GM12878 (cell line): ENCODE measurements at regions not wholly inside any gene's neighbourhood (a gene's known extent, or its start where the extent isn't known, plus 50 kb on each side); places are given as distances from the start of the nearest gene placed in this dataset.

Source experiments
- ATAC-seq: fragments of 200-7000 bp; cut with Tn5 transposase; 3 replicates; pipeline ENCODE4 v1.9.1; 2020; ENCODE audit warnings: mild to moderate bottlenecking, moderate library complexity
- BruUV-seq: library from RNA; stranded (reverse); fragments of 400-500 nt; replicated peaks from 2 replicates; lab custom pipeline; 2021; lab: Mats Ljungman, UMichigan
- CTCF ChIA-PET: fragments of 300-600 bp; sonication (Branson Sonifier 250); formaldehyde crosslinking; extraction: SDS; loops from one replicate; lab custom pipeline; 2021; ENCODE audit warnings: inconsistent platforms; lab: Yijun Ruan, JAX
- POLR2A ChIA-PET: fragments of 350-600 bp; formaldehyde crosslinking; extraction: SDS; loops from one replicate; lab custom pipeline; 2021; ENCODE audit warnings: inconsistent platforms; lab: Charles Lee
- RAD21 ChIA-PET: fragments of 300-600 bp; sonication (Branson Sonifier 250); formaldehyde crosslinking; loops from one replicate; lab custom pipeline; 2023; ENCODE audit warnings: antibody characterized with exemption; ENCODE audit not compliant: unreplicated experiment; lab: Charles Lee
- SMC1A ChIA-PET: fragments of 300-600 bp; sonication (Branson Sonifier 250); formaldehyde crosslinking; loops from one replicate; lab custom pipeline; 2023; ENCODE audit not compliant: unreplicated experiment, uncharacterized antibody; lab: Charles Lee
- DNase-seq: peaks from one replicate; pipeline ENCODE4 v3.0.0-alpha.2; 2011; ENCODE audit warnings: low read depth, low spot score
- FAIRE-seq: peaks from 3 replicates; lab custom pipeline; 2011; peaks lifted over from hg19 to GRCh38; lab: Jason Lieb, UNC
- H2AFZ ChIP-seq: 2 replicates; pipeline ENCODE4 v1.6.0; 2011; ENCODE audit warnings: low read depth, low read length, control low read depth; ENCODE audit not compliant: control insufficient read depth
- H3K27ac ChIP-seq: 2 replicates; pipeline ENCODE4 v1.5.1; 2011; ENCODE audit warnings: control low read depth; ENCODE audit not compliant: control insufficient read depth, insufficient read depth
- H3K27me3 ChIP-seq, 2 experiments: replicated peaks in 1 of 2; 2 replicates each; pipeline versions ENCODE4 v1.6.0 to v1.6.1; 2011; ENCODE audit warnings: low read length in 1 of 2; ENCODE audit not compliant: control insufficient read depth in 2 of 2, insufficient read depth in 2 of 2
- H3K36me3 ChIP-seq, 2 experiments: 2 replicates each; pipeline ENCODE4 v1.5.1; 2011; ENCODE audit warnings: low read length in 1 of 2; ENCODE audit not compliant: control insufficient read depth in 2 of 2, insufficient read depth in 2 of 2
- H3K4me1 ChIP-seq: 2 replicates; pipeline ENCODE4 v1.6.1; 2011; ENCODE audit warnings: mild to moderate bottlenecking, low read length, moderate library complexity, mixed read lengths; ENCODE audit not compliant: control insufficient read depth, insufficient read depth
- H3K4me2 ChIP-seq: 2 replicates; pipeline ENCODE4 v1.6.0; 2011; ENCODE audit warnings: control low read depth; ENCODE audit not compliant: control insufficient read depth, insufficient read depth
- H3K4me3 ChIP-seq: fragments of 200-600 bp; sonication (generic); 2 replicates; pipeline ENCODE4 v1.5.1; 2016
- H3K79me2 ChIP-seq: 2 replicates; pipeline ENCODE4 v1.6.0; 2011; ENCODE audit warnings: low read length; ENCODE audit not compliant: control insufficient read depth, insufficient read depth
- H3K9ac ChIP-seq: 2 replicates; pipeline ENCODE4 v1.8.0; 2011; ENCODE audit warnings: low read length, control low read depth, mixed read lengths; ENCODE audit not compliant: control insufficient read depth, insufficient read depth
- H3K9me3 ChIP-seq: replicated peaks from 3 replicates; pipeline ENCODE4 v1.5.1; 2011; ENCODE audit warnings: mild to moderate bottlenecking, low read length; ENCODE audit not compliant: control insufficient read depth, insufficient read depth
- H4K20me1 ChIP-seq: 2 replicates; pipeline ENCODE4 v1.6.0; 2011; ENCODE audit not compliant: control insufficient read depth, insufficient read depth
- EP300 ChIP-seq, 2 experiments: fragments of 150-350 bp in 1 of 2; IDR thresholded peaks; 2 replicates each; pipeline ENCODE4 v1.6.1; 2011 to 2012; ENCODE audit warnings: low read depth in 2 of 2, low read length in 2 of 2, borderline replicate concordance in 1 of 2, improper control_type of control experiment in 1 of 2, inconsistent platforms in 1 of 2; ENCODE audit not compliant: control insufficient read depth in 1 of 2
- HSF1 ChIP-seq: fragments of 150-350 bp; IDR thresholded peaks from 2 replicates; pipeline ENCODE4 v1.6.1; 2014; ENCODE audit warnings: mild to moderate bottlenecking, low read depth, low read length
- IKZF1 ChIP-seq: fragments of 450-650 bp; conservative IDR thresholded peaks from 2 replicates; pipeline ENCODE4 v1.6.1; 2017; ENCODE audit warnings: antibody characterized with exemption, mild to moderate bottlenecking
- IKZF2 ChIP-seq, 2 experiments: fragments of 450-650 bp; IDR thresholded peaks; 2 replicates each; pipeline ENCODE4 v1.6.1; 2017; ENCODE audit warnings: mild to moderate bottlenecking in 2 of 2, moderate library complexity in 2 of 2
- MEF2A ChIP-seq: IDR thresholded peaks from 2 replicates; pipeline ENCODE4 v1.6.1; 2011; ENCODE audit warnings: low read depth, mild to moderate bottlenecking, low read length, moderate library complexity; ENCODE audit not compliant: insufficient read depth
- PRDM15 ChIP-seq: fragments of 450-650 bp; formaldehyde crosslinking; IDR thresholded peaks from 2 replicates; pipeline ENCODE4 v1.4.0; 2020; ENCODE audit warnings: mild to moderate bottlenecking, moderate library complexity
- RBBP5 ChIP-seq: fragments of 200-600 bp; sonication (generic); conservative IDR thresholded peaks from 2 replicates; pipeline ENCODE4 v1.6.1; 2016
- SMARCA5 ChIP-seq: fragments of 450-650 bp; IDR thresholded peaks from 2 replicates; pipeline ENCODE4 v1.6.1; 2017; ENCODE audit warnings: mild to moderate bottlenecking
- SUZ12 ChIP-seq: fragments of 200-600 bp; sonication (generic); IDR thresholded peaks from one replicate; pipeline ENCODE4 v1.6.1; 2018; ENCODE audit warnings: antibody characterized with exemption, mild to moderate bottlenecking; ENCODE audit not compliant: unreplicated experiment
- ZNF217 ChIP-seq: fragments of 450-650 bp; IDR thresholded peaks from 2 replicates; pipeline ENCODE4 v1.6.1; 2017; ENCODE audit warnings: antibody characterized with exemption, mild to moderate bottlenecking
- ZNF687 ChIP-seq: fragments of 450-650 bp; IDR thresholded peaks from 2 replicates; pipeline ENCODE4 v1.6.1; 2017; ENCODE audit warnings: mild to moderate bottlenecking, moderate library complexity
- WGBS: methylation state at CpG from one replicate; pipeline ENCODE4 v1.1.6; 2016; ENCODE audit warnings: low lambda C conversion rate; ENCODE audit not compliant: insufficient replicate concordance, insufficient coverage; ENCODE audit errors: missing lambda C conversion rate; 5-methylcytosine and 5-hydroxymethylcytosine counted together
- in situ Hi-C: fragments of 300-500 bp; cut with MboI; formaldehyde crosslinking; loops from 9 replicates; pipeline ENCODE4 v1.14.3; 2018; ENCODE audit warnings: mixed read lengths
- intact Hi-C: fragments of 100-400 bp; cut with micrococcal nuclease; formaldehyde crosslinking; loops from one replicate; pipeline ENCODE4 v1.14.2; 2022; ENCODE audit not compliant: unreplicated experiment

GRCh38 chr5:68440651-68441050 is 225.1 kb downstream of the PIK3R1 start (continued):
- TF ChIP-seq PRDM15 (CRISPR knock-in tag): no peak

- H3K36me3 ChIP-seq: no peaks in the 10 kb centered on the region
- in situ Hi-C loops: no loop called here
- H3K27me3 ChIP-seq: no peaks in the 10 kb centered on the region
- H3K79me2 ChIP-seq: no peaks in the 10 kb centered on the region
- ChIA-PET CTCF (interaction anchor here (0.8 to 11.3 kb wide), 11 partner anchors 7 to 172 kb away, joined by 3 to 97 read pairs (median 4); no protein-coding TSS in a partner anchor), RAD21 (interaction anchor here (0.6 to 14.5 kb wide), 20 partner anchors 9 to 270 kb away, joined by 3 to 190 read pairs (median 4); no protein-coding TSS in a partner anchor), SMC1A (interaction anchor here (0.7 to 13.1 kb wide), 21 partner anchors 8 to 202 kb away, joined by 3 to 266 read pairs (median 5); no protein-coding TSS in a partner anchor), POLR2A (interaction anchor here (1.0 to 1.5 kb wide), 5 partner anchors 31 to 155 kb away, joined by 3 to 6 read pairs (median 3); no protein-coding TSS in a partner anchor)
- peak overlapping the region; percentile 56 for H2AFZ ChIP-seq
- H3K27ac ChIP-seq: peak overlapping the region; percentile 31; the same call in 1 of the 2 replicates
- no TSS peak for BruUV-seq
- intact Hi-C loops: no loop called here
- no peaks in the 10 kb centered on the region; the same call in 1 of the 3 replicates for H3K9me3 ChIP-seq
- H3K4me3 ChIP-seq: no peak overlapping the region
- DNase-seq: no peak
- no peak overlapping the region for H3K9ac ChIP-seq
- H3K4me1 ChIP-seq: peaks cover 28% of the 10 kb centered on the region
- ATAC-seq: peak; percentile 77
- WGBS: 88% methylated on average over 5 of the region's 5 CpGs
- H4K20me1 ChIP-seq: no peaks in the 10 kb centered on the region
- no peak for FAIRE-seq
- H3K4me2 ChIP-seq: no peak overlapping the region
- TF ChIP-seq ZNF217: 0 out of 2 replicates have a peak, but pooled peaks have one; percentile 15
- TF ChIP-seq SMARCA5: no peak
- no peak; the same call in none of the 2 replicates for TF ChIP-seq ZNF687
- TF ChIP-seq IKZF1: peak; percentile 91
- no peak for TF ChIP-seq SUZ12
- 0 out of 2 replicates have a peak, but pooled peaks have one; percentile 19 for TF ChIP-seq MEF2A
- TF ChIP-seq RBBP5: no peak
- no peak for TF ChIP-seq HSF1
- TF ChIP-seq EP300 (IDR thresholded peaks at IDR 0.05; ENCODE audit: borderline replicate concordance in 1 of 2, control insufficient read depth in 1 of 2, low read depth in 2 of 2, low read length in 2 of 2): peak in 1 of 2 experiments; percentile 64; a peak in 2 of 4 replicates
- peak; percentile 78 to 85; a peak in 3 of 4 replicates for TF ChIP-seq IKZF2 (IDR thresholded peaks at IDR 0.05)
Measured at GRCh38 chr5:68441309-68442073, 225.9 kb downstream of the PIK3R1 start.
